ENCODE measurements at regions not wholly inside any gene's neighbourhood (a gene's known extent, or its start where the extent isn't known, plus 50 kb on each side); places are given as distances from the start of the nearest gene placed in this dataset.

DNA sequence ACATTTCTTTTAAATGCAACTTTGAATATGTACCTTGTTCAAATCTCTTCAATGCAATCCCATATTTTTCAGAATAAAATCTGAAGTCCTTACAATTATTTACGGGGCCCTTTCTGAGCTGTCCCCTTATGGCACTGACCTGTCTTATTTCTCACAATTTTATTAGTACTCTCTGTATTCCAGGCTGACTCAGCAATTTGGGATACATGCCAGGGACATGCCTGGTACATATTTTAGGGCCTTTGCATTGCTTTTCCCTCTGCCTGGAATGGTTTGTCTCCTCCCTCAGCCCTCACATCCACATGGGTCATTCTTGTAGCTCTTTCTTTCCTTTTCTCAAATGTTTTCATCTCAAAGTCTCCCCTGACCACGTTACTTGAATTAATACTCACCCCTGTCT lies 172.2 kb upstream of the TECRL start:
- Histone ChIP-seq H3K9me3 (no peaks in the 10 kb centered on the region), H3K27me3 (no peaks in the 10 kb centered on the region), H3K4me3 (no peak overlapping the region), H3K27ac (replicated peaks in 1 of 4) (no peak overlapping the region), H3K36me3 (no peaks in the 10 kb centered on the region), H3K4me1 (no peaks in the 10 kb centered on the region)
- no peak for DNase-seq (ENCODE audit: extremely low spot score)
- intact Hi-C loops (cut with DNase I) = no loop called here
- TF ChIP-seq POLR2AphosphoS5 (IDR thresholded peaks at IDR 0.05) = no peak
- no peak for TF ChIP-seq CTCF (IDR thresholded peaks at IDR 0.05)
- TF ChIP-seq EP300 (IDR thresholded peaks at IDR 0.05) = no peak
- TF ChIP-seq POLR2A (IDR thresholded peaks at IDR 0.05; ENCODE audit: low read depth) = no peak
- WGBS = 78% methylated on average over 2 of the region's 2 CpGs

DNA sequence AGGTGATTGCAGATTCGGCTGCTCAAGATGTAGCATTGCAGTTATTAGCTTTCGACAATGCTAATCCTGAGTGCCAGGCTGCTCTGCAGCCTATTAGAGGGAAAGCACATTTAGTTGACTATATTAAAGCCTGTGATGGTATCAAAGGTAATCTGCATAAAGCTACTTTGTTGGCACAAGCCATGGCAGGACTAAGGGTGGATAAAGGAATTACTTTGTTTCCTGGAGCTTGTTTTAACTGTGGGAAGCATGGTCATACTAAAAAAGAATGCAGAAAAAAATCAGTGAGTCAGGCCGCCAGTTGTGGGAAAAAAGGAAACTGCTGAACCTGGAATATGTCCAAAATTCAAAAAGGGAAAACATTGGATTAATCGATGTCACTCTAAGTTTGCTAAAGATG lies 154.9 kb upstream of the TECRL start:
- intact Hi-C loops (cut with DNase I) = no loop called here
- no peaks in the 10 kb centered on the region for H3K9me3 ChIP-seq
- WGBS = 49% methylated on average over 4 of the region's 4 CpGs
- no peak overlapping the region for H3K4me3 ChIP-seq
- TF ChIP-seq POLR2A (IDR thresholded peaks at IDR 0.05; ENCODE audit: low read depth) = no peak
- no peak for TF ChIP-seq EP300 (IDR thresholded peaks at IDR 0.05)
- no peak for TF ChIP-seq POLR2AphosphoS5 (IDR thresholded peaks at IDR 0.05)
- TF ChIP-seq CTCF (IDR thresholded peaks at IDR 0.05) = no peak
- DNase-seq (ENCODE audit: extremely low spot score) = no peak
- no peaks in the 10 kb centered on the region for H3K27me3 ChIP-seq
- H3K36me3 ChIP-seq = no peaks in the 10 kb centered on the region
- H3K27ac ChIP-seq (replicated peaks in 1 of 4) = no peak overlapping the region
- H3K4me1 ChIP-seq = no peaks in the 10 kb centered on the region

- no peak overlapping the region for H3K27ac ChIP-seq (replicated peaks in 1 of 4)
- H3K4me3 ChIP-seq = no peak overlapping the region
- H3K36me3 ChIP-seq = no peaks in the 10 kb centered on the region
- no peaks in the 10 kb centered on the region for H3K9me3 ChIP-seq
- WGBS = 79% methylated on average over 4 of the region's 4 CpGs
- H3K27me3 ChIP-seq = no peaks in the 10 kb centered on the region
- intact Hi-C loops (cut with DNase I) = no loop called here
- no peaks in the 10 kb centered on the region for H3K4me1 ChIP-seq
- no peak for DNase-seq (ENCODE audit: extremely low spot score)
- TF ChIP-seq EP300 (IDR thresholded peaks at IDR 0.05) = no peak
- no peak for TF ChIP-seq POLR2A (IDR thresholded peaks at IDR 0.05; ENCODE audit: low read depth)
- TF ChIP-seq CTCF (IDR thresholded peaks at IDR 0.05) = no peak
- TF ChIP-seq POLR2AphosphoS5 (IDR thresholded peaks at IDR 0.05) = no peak
Measured at GRCh38 chr4:64559571-64559970, 150.3 kb upstream of the TECRL start.

GRCh38 chr4:64551125-64551524 lies 141.9 kb upstream of the TECRL start:
- TF ChIP-seq EP300 (IDR thresholded peaks at IDR 0.05) (no peak), CTCF (IDR thresholded peaks at IDR 0.05) (no peak), POLR2AphosphoS5 (IDR thresholded peaks at IDR 0.05) (no peak), POLR2A (IDR thresholded peaks at IDR 0.05; ENCODE audit: low read depth) (no peak)
- no peak for DNase-seq (ENCODE audit: extremely low spot score)
- intact Hi-C loops (cut with DNase I) = no loop called here
- Histone ChIP-seq H3K36me3 (no peaks in the 10 kb centered on the region), H3K4me1 (no peaks in the 10 kb centered on the region), H3K9me3 (no peaks in the 10 kb centered on the region), H3K27me3 (no peaks in the 10 kb centered on the region), H3K4me3 (no peak overlapping the region), H3K27ac (replicated peaks in 1 of 4) (no peak overlapping the region)

- WGBS = 91% methylated on average over 15 of the region's 15 CpGs
- Histone ChIP-seq H3K36me3 (no peaks in the 10 kb centered on the region), H3K4me1 (no peaks in the 10 kb centered on the region), H3K27me3 (no peaks in the 10 kb centered on the region), H3K27ac (replicated peaks in 1 of 4) (no peak overlapping the region), H3K9me3 (no peaks in the 10 kb centered on the region), H3K4me3 (no peak overlapping the region)
- intact Hi-C loops (cut with DNase I) = no loop called here
- TF ChIP-seq POLR2AphosphoS5 (IDR thresholded peaks at IDR 0.05) (no peak), CTCF (IDR thresholded peaks at IDR 0.05) (no peak), POLR2A (IDR thresholded peaks at IDR 0.05; ENCODE audit: low read depth) (no peak), EP300 (IDR thresholded peaks at IDR 0.05) (no peak)
- DNase-seq (ENCODE audit: extremely low spot score) = no peak
Measured at GRCh38 chr4:64545593-64545992, 136.3 kb upstream of the TECRL start.
